ENCODE measurements at regions not wholly inside any gene's neighbourhood (a gene's known extent, or its start where the extent isn't known, plus 50 kb on each side); places are given as distances from the start of the nearest gene placed in this dataset.

GRCh38 chr2:19811186-19811585, 90.6 kb downstream of the TTC32 start:
- TF ChIP-seq, protein P1, sequence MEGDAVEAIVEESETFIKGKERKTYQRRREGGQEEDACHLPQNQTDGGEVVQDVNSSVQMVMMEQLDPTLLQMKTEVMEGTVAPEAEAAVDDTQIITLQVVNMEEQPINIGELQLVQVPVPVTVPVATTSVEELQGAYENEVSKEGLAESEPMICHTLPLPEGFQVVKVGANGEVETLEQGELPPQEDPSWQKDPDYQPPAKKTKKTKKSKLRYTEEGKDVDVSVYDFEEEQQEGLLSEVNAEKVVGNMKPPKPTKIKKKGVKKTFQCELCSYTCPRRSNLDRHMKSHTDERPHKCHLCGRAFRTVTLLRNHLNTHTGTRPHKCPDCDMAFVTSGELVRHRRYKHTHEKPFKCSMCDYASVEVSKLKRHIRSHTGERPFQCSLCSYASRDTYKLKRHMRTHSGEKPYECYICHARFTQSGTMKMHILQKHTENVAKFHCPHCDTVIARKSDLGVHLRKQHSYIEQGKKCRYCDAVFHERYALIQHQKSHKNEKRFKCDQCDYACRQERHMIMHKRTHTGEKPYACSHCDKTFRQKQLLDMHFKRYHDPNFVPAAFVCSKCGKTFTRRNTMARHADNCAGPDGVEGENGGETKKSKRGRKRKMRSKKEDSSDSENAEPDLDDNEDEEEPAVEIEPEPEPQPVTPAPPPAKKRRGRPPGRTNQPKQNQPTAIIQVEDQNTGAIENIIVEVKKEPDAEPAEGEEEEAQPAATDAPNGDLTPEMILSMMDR (IDR thresholded peaks at IDR 0.05; ENCODE audit: low read depth, low read length), result no peak
- no peak overlapping the region for H3K4me3 ChIP-seq (replicated peaks in 1 of 2; ENCODE audit: low read depth in 2 of 2, low read length in 2 of 2)
- DNase-seq (ENCODE audit: low read depth in 2 of 2), result no peak

DNA sequence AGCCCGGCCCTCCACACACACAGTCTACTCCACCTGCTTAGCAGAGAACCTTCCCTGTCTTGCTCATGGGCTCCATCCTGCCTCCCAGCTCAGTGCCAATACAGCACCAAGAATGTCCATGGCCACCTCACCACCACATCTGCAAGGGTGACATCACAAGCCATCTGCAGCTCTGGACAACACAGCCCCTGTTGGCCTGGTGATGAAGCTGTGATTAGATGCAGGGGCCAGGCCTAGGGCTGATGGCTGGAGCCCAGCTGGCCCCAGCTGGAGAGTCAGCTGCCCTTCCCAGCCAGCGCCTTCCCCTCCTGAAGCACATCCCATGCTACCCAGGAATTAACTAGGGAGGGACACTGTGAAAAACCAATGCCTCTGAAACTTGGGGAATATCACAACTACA, 91.1 kb downstream of the TTC32 start:
- H3K4me3 ChIP-seq (replicated peaks in 1 of 2; ENCODE audit: low read depth in 2 of 2, low read length in 2 of 2), result no peak overlapping the region
- DNase-seq (ENCODE audit: low read depth in 2 of 2), result peak in 1 of 2 donors; percentile 26
- TF ChIP-seq, protein P1 (IDR thresholded peaks at IDR 0.05; ENCODE audit: low read depth, low read length), result no peak

DNA sequence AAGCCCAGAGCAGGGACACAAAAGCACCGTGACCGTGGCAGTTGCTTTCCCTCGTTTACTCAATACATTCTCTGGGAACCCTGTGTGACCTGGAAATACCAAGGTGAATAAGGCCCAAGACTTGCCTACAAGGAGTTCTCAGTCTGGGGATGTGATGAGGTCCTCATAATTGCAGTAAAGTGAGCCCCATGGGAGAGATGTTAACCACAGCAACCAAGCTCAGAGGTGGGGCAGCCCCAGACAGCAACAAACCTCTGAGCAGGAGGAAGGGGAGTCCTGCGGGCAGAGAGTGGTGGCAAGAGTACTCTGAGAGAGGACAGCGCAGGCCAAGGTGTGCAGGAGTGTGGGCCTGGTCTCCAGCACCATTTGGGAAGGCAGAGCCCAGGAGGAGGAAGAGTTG, 91.6 kb downstream of the TTC32 start:
- TF ChIP-seq, protein P1 (IDR thresholded peaks at IDR 0.05; ENCODE audit: low read depth, low read length), result no peak
- DNase-seq (ENCODE audit: low read depth in 2 of 2), result no peak
- no peak overlapping the region for H3K4me3 ChIP-seq (replicated peaks in 1 of 2; ENCODE audit: low read depth in 2 of 2, low read length in 2 of 2)

DNA sequence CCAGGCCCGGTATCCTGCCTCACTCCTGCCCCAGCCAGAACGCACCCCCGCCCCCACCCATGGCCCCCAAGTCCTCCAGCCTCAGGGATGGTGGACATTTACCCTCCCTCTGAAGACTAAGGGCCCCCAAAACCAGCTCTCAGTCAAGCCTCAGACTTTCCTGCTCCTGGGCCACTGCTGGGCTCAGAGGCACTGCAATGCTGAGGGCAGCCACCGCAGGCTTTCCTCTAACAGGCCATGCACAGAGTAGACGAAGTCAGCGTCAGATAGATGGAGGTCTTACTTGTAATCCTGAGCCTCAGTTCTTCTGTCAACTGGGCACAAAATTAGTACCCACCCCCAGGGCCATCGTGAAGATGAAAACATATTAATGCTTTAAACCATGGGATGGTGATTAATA, 92.6 kb downstream of the TTC32 start:
- H3K4me3 ChIP-seq (replicated peaks in 1 of 2; ENCODE audit: low read depth in 2 of 2, low read length in 2 of 2), result no peak overlapping the region
- TF ChIP-seq, protein P1 (IDR thresholded peaks at IDR 0.05; ENCODE audit: low read depth, low read length), result no peak
- DNase-seq (ENCODE audit: low read depth in 2 of 2), result no peak

DNA sequence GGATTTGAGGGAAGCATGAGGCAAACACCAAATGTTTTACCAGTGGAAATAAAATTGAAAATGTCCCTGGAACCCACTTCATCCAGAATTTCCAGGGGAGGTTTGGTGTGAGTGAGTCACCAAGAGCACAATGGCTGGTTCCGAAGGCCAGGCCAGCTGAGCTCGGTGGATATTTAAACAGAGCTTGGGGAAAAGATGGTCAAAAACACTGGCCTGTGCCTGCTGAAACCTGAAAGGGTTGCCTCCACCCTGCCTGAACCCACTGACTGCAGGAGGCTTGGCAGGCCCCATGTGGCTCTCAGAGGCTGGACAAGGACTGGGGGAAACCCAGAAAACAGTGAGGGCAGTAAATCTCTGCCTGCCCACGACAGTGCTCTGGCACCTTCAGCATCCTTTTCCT, 93.9 kb downstream of the TTC32 start:
- H3K4me3 ChIP-seq (replicated peaks in 1 of 2; ENCODE audit: low read depth in 2 of 2, low read length in 2 of 2), result no peak overlapping the region
- TF ChIP-seq, protein P1 (IDR thresholded peaks at IDR 0.05; ENCODE audit: low read depth, low read length), result no peak
- peak in 1 of 2 donors; percentile 21 for DNase-seq (ENCODE audit: low read depth in 2 of 2)

- no peak overlapping the region for H3K4me3 ChIP-seq (replicated peaks in 1 of 2; ENCODE audit: low read depth in 2 of 2, low read length in 2 of 2)
- TF ChIP-seq, protein P1 (IDR thresholded peaks at IDR 0.05; ENCODE audit: low read depth, low read length), result no peak
- no peak for DNase-seq (ENCODE audit: low read depth in 2 of 2)
Observed at GRCh38 chr2:19807346-19807745, 94.4 kb downstream of the TTC32 start.

GRCh38 chr2:19806591-19806990, 95.2 kb downstream of the TTC32 start:
- TF ChIP-seq, protein P1 (IDR thresholded peaks at IDR 0.05; ENCODE audit: low read depth, low read length), result no peak
- no peak for DNase-seq (ENCODE audit: low read depth in 2 of 2)

More at GRCh38 chr2:19806591-19806990, 95.2 kb downstream of the TTC32 start:
- no peak overlapping the region for H3K4me3 ChIP-seq (replicated peaks in 1 of 2; ENCODE audit: low read depth in 2 of 2, low read length in 2 of 2)
